Tibial nerve (tissue), 4 donors: ENCODE measurements at regions not wholly inside any gene's neighbourhood (a gene's known extent, or its start where the extent isn't known, plus 50 kb on each side); places are given as distances from the start of the nearest gene placed in this dataset.

Source experiments
- CTCF ChIP-seq, 5 experiments: fragments of 200-600 bp in 3 of 5; fragments of 450-650 bp in 2 of 5; sonication (generic) in 3 of 5; IDR thresholded peaks; one replicate each; pipeline ENCODE4 v1.5.1; 2016 to 2019; ENCODE audit warnings: antibody characterized with exemption in 5 of 5, mild to moderate bottlenecking in 3 of 5, moderate library complexity in 2 of 5
- EP300 ChIP-seq, 2 donors: sonication (generic); formaldehyde crosslinking; IDR thresholded peaks; one replicate each; pipeline ENCODE4 v1.6.1; 2017; ENCODE audit warnings: antibody characterized with exemption in 2 of 2, mild to moderate bottlenecking in 1 of 2
- POLR2A ChIP-seq, 2 donors: fragments of 450-650 bp; IDR thresholded peaks; one replicate each; pipeline ENCODE4 v1.6.1; 2017; ENCODE audit warnings: antibody characterized with exemption in 2 of 2, mild to moderate bottlenecking in 2 of 2, moderate library complexity in 2 of 2

DNA sequence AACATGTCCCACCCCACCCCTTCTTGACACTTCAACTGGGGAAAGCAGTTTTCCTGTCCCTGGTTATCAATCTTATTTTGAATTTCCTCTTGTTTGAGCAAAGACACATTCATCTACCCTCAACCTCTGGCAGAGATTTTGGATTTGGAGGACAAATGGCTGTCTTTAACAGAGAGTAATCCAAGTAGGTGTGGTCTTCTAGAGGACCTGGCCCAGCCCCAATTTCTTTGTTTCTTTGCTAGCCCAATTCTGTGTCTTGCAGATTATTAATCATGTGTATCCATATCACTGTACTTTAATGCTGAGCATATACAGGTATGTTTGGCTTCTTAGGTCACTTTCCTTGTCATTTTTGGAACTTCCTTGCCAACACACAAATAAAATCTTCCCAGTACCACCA is 58.8 kb upstream of the ADCY1 start:
- TF ChIP-seq CTCF (IDR thresholded peaks at IDR 0.05) = no peak
- TF ChIP-seq POLR2A (IDR thresholded peaks at IDR 0.05) = no peak
- no peak for TF ChIP-seq EP300 (IDR thresholded peaks at IDR 0.05)
